Right atrium auricular region (tissue), 2 donors: ENCODE measurements at regions not wholly inside any gene's neighbourhood (a gene's known extent, or its start where the extent isn't known, plus 50 kb on each side); places are given as distances from the start of the nearest gene placed in this dataset.

Source experiments
- DNase-seq: peaks from one replicate; pipeline ENCODE4 v3.0.0-alpha.2; 2019; ENCODE audit warnings: low spot score
- H3K27ac ChIP-seq, 2 donors: fragments of 200-600 bp; sonication (generic); 1 replicate in 1 of 2; 2 replicates in 1 of 2; pipeline ENCODE4 v1.5.1; 2016 to 2019
- H3K27me3 ChIP-seq, 2 donors: fragments of 200-600 bp; sonication (generic); one replicate each; pipeline versions ENCODE4 v1.5.1 to v1.6.0; 2017 to 2019
- H3K36me3 ChIP-seq: fragments of 200-600 bp; sonication (generic); one replicate; pipeline ENCODE4 v1.5.1; 2016
- H3K4me1 ChIP-seq, 2 donors: fragments of 200-600 bp; sonication (generic); one replicate each; pipeline versions ENCODE4 v1.5.1 to v1.6.0; 2017 to 2019
- H3K4me3 ChIP-seq, 2 donors: fragments of 200-600 bp; sonication (generic); 1 replicate in 1 of 2; 2 replicates in 1 of 2; pipeline ENCODE4 v1.5.1; 2017 to 2019; ENCODE audit warnings: mild to moderate bottlenecking in 1 of 2, moderate library complexity in 1 of 2
- H3K9me3 ChIP-seq, 2 donors: fragments of 200-600 bp; sonication (generic); one replicate each; pipeline ENCODE4 v1.5.1; 2019
- CTCF ChIP-seq, 2 donors: fragments of 200-600 bp; sonication (generic); IDR thresholded peaks; one replicate each; pipeline ENCODE4 v1.5.1; 2019; ENCODE audit warnings: antibody characterized with exemption in 2 of 2

- no peak for TF ChIP-seq CTCF (IDR thresholded peaks at IDR 0.05)
- Histone ChIP-seq H3K9me3 (no peaks in the 10 kb centered on the region), H3K27me3 (no peaks in the 10 kb centered on the region), H3K27ac (no peak overlapping the region), H3K4me3 (no peak overlapping the region), H3K4me1 (no peaks in the 10 kb centered on the region), H3K36me3 (no peaks in the 10 kb centered on the region)
- DNase-seq: no peak
Observed at GRCh38 chr6:1496092-1496491, 106.7 kb downstream of the FOXF2 start.

DNA sequence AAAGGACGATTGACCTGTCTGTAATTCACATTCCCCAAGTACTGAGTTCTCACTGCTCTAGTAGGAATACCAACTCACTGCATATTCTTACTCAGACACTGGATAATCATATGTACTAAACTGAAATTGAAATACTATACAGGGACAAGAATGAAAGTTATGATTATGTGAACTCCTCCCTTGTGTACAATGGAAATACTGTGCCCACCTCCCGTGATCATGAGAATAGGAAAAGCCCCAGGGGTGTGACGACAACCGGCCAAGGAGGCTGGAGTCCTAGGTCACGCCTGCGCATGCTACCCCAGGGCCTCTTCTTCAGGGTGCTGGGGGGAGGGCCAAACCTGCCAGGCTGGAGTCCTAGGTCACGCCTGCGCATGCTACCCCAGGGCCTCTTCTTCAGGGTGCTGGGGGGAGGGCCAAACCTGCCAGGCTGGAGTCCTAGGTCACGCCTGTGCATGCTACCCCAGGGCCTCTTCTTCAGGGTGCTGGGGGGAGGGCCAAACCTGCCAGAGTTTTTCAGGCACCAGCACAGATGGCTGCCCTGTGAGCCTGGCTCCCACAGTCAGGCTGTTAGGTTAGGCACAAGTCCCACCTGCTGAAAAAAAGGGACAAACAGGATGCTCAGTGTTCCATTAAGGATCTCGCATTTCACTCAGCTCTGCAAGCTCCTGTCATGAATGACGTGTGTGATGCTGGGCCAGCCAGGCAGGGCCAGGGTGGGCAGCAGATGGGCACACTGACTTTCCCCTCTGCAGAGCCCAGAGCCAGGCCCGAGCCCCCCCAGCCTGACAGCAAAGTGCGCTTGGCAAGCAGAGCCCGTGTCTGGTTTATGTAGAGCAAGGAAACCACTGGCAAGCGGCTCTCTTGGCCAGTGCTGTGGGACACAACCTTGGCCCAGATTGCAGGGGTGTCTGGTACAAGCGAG, 107.7 kb downstream of the FOXF2 start:
- no peaks in the 10 kb centered on the region for H3K36me3 ChIP-seq
- H3K27me3 ChIP-seq: no peaks in the 10 kb centered on the region
- TF ChIP-seq CTCF (IDR thresholded peaks at IDR 0.05): no peak
- H3K4me1 ChIP-seq: no peaks in the 10 kb centered on the region
- H3K4me3 ChIP-seq: no peak overlapping the region
- no peaks in the 10 kb centered on the region for H3K9me3 ChIP-seq
- no peak for DNase-seq
- H3K27ac ChIP-seq: no peak overlapping the region

DNA sequence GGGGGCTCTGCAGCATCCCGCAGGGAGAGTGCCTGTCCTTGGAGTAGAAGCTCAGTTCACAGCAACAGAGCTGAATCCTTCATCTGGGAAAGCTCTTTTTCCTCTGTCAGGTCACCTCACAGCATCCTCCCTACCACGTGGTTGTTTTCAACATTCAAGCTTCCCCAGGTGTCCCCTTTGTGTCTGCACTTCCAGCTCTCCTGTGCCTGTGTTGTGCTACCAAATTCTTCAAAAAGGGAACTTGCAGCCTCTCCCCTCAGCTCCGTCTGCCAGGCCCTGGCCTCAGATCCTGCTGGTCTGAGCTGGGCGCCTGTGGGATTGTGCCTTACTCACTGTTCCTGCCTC, 108.4 kb downstream of the FOXF2 start:
- Histone ChIP-seq H3K4me1 (no peaks in the 10 kb centered on the region), H3K27ac (no peak overlapping the region), H3K27me3 (no peaks in the 10 kb centered on the region), H3K4me3 (no peak overlapping the region), H3K9me3 (no peaks in the 10 kb centered on the region), H3K36me3 (no peaks in the 10 kb centered on the region)
- no peak for TF ChIP-seq CTCF (IDR thresholded peaks at IDR 0.05)
- DNase-seq: no peak

- no peak for TF ChIP-seq CTCF (IDR thresholded peaks at IDR 0.05)
- no peak overlapping the region for H3K4me3 ChIP-seq
- no peaks in the 10 kb centered on the region for H3K27me3 ChIP-seq
- no peak overlapping the region for H3K27ac ChIP-seq
- no peak for DNase-seq
- no peaks in the 10 kb centered on the region for H3K4me1 ChIP-seq
- H3K36me3 ChIP-seq: no peaks in the 10 kb centered on the region
- H3K9me3 ChIP-seq: no peaks in the 10 kb centered on the region
Observed at GRCh38 chr6:1498491-1499113, 109.2 kb downstream of the FOXF2 start.

DNA sequence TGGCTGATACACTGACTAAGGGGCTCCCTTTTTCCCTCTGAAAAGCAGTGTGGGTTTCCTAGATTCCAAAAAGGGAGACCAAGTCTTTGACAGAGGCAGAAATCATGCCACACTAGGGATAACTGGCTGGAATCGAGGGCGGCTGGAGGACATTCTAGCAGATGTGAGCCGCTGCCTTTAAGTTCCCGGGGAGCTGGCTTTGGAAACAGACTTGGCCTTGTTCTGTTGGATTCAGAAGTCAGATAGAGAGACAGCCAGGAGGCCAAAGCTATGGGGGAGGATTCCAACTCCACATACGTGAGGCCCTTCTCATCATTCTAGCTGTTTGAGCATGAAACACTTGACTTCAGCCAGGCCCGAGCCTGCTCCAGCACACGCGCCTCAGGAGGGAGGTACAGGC, 109.9 kb upstream of the FOXC1 start:
- H3K27me3 ChIP-seq: no peaks in the 10 kb centered on the region
- no peaks in the 10 kb centered on the region for H3K36me3 ChIP-seq
- H3K27ac ChIP-seq: no peak overlapping the region
- H3K9me3 ChIP-seq: no peaks in the 10 kb centered on the region
- no peak for TF ChIP-seq CTCF (IDR thresholded peaks at IDR 0.05)
- H3K4me3 ChIP-seq: no peak overlapping the region
- no peak for DNase-seq
- H3K4me1 ChIP-seq: peaks cover 0 to 7% of the 10 kb centered on the region in 2 donors
